Calu3 (cell line): ENCODE measurements at regions not wholly inside any gene's neighbourhood (a gene's known extent, or its start where the extent isn't known, plus 50 kb on each side); places are given as distances from the start of the nearest gene placed in this dataset.
"Not testable (repeated sequence)": the region's sequence is repeated elsewhere in the genome, so short reads cannot be mapped to it uniquely, and the experiment has no call there.

Experiments
- BruUV-seq: library from RNA; stranded (reverse); fragments of 400-500 nt; replicated peaks from 2 replicates; lab custom pipeline; 2021; lab: Mats Ljungman, UMichigan
- CTCF ChIA-PET: fragments of 300-600 bp; sonication (Branson Sonifier 250); formaldehyde crosslinking; loops from one replicate; lab custom pipeline; 2022; ENCODE audit warnings: antibody characterized with exemption; lab: Charles Lee
- DNase-seq: peaks from one replicate; pipeline ENCODE4 v3.0.0; 2022
- H3K27ac Mint-ChIP-seq: one replicate; pipeline ENCODE4 v1.8.0; 2022; ENCODE audit warnings: mixed read lengths; ENCODE audit not compliant: unreplicated experiment
- H3K27me3 Mint-ChIP-seq: one replicate; pipeline ENCODE4 v1.8.0; 2022; ENCODE audit warnings: mixed read lengths; ENCODE audit not compliant: unreplicated experiment
- H3K36me3 Mint-ChIP-seq: one replicate; pipeline ENCODE4 v1.8.0; 2022; ENCODE audit warnings: mild to moderate bottlenecking, moderate library complexity, mixed read lengths; ENCODE audit not compliant: insufficient read depth, unreplicated experiment
- H3K4me1 Mint-ChIP-seq: one replicate; pipeline ENCODE4 v1.8.0; 2022; ENCODE audit warnings: mild to moderate bottlenecking, low read depth, mixed read lengths; ENCODE audit not compliant: unreplicated experiment
- H3K4me3 Mint-ChIP-seq: one replicate; pipeline ENCODE4 v1.8.0; 2022; ENCODE audit warnings: mild to moderate bottlenecking, low read depth, moderate library complexity, mixed read lengths; ENCODE audit not compliant: unreplicated experiment
- H3K9me3 Mint-ChIP-seq: one replicate; pipeline ENCODE4 v1.8.0; 2022; ENCODE audit warnings: low read depth, mixed read lengths; ENCODE audit not compliant: unreplicated experiment
- CTCF ChIP-seq: fragments of 200-600 bp; IDR thresholded peaks from one replicate; pipeline ENCODE4 v1.8.0; 2022; ENCODE audit warnings: antibody characterized with exemption; ENCODE audit not compliant: unreplicated experiment
- intact Hi-C: fragments of 100-400 bp; cut with micrococcal nuclease; formaldehyde crosslinking; loops from one replicate; pipeline ENCODE4 v1.10.0; 2022; ENCODE audit not compliant: unreplicated experiment

GRCh38 chrX:152037183-152037582 lies 62.7 kb upstream of the GABRE start:
- Mint-ChIP-seq H3K4me1 (peaks cover 13% of the 10 kb centered on the region), H3K4me3 (no peak overlapping the region), H3K9me3 (no peaks in the 10 kb centered on the region), H3K27ac (no peak overlapping the region), H3K27me3 (no peaks in the 10 kb centered on the region), H3K36me3 (no peaks in the 10 kb centered on the region)
- no TSS peak for BruUV-seq
- intact Hi-C loops = no loop called here
- no peak for DNase-seq
- TF ChIP-seq CTCF = no peak
- CTCF ChIA-PET = no interaction called here

GRCh38 chrX:152031346-152031745 lies 56.9 kb upstream of the GABRE start:
- BruUV-seq, H3K9me3 Mint-ChIP-seq, intact Hi-C loops, H3K27me3 Mint-ChIP-seq, H3K4me1 Mint-ChIP-seq, H3K27ac Mint-ChIP-seq, DNase-seq, H3K36me3 Mint-ChIP-seq, H3K4me3 Mint-ChIP-seq: not testable (repeated sequence)
- CTCF ChIA-PET = interaction anchor here (0.7 kb wide), 1 partner anchor 565 kb away, joined by 4 read pairs; no protein-coding TSS in a partner anchor

- CTCF ChIA-PET = no interaction called here
These were observed 54.1 kb upstream of the GABRE start for GRCh38 chrX:152028579-152028978.

GRCh38 chrX:152025656-152026440 lies 51.4 kb upstream of the GABRE start:
- peaks cover 12% of the 10 kb centered on the region for H3K9me3 Mint-ChIP-seq
- H3K4me3 Mint-ChIP-seq = no peak overlapping the region
- no peak for DNase-seq
- H3K27ac Mint-ChIP-seq = no peak overlapping the region
- intact Hi-C loops = no loop called here
- no peaks in the 10 kb centered on the region for H3K36me3 Mint-ChIP-seq
- no TSS peak for BruUV-seq
- TF ChIP-seq CTCF = no peak
- H3K4me1 Mint-ChIP-seq = no peaks in the 10 kb centered on the region
- H3K27me3 Mint-ChIP-seq = no peaks in the 10 kb centered on the region
- CTCF ChIA-PET = no interaction called here

More at GRCh38 chrX:152028579-152028978, 54.1 kb upstream of the GABRE start:
- DNase-seq = no peak
- no peaks in the 10 kb centered on the region for H3K36me3 Mint-ChIP-seq
- no peak overlapping the region for H3K4me3 Mint-ChIP-seq
- H3K27ac Mint-ChIP-seq = no peak overlapping the region
- intact Hi-C loops = no loop called here
- no peaks in the 10 kb centered on the region for H3K27me3 Mint-ChIP-seq
- H3K9me3 Mint-ChIP-seq = peaks cover 8% of the 10 kb centered on the region
- no TSS peak for BruUV-seq
- TF ChIP-seq CTCF = no peak
- H3K4me1 Mint-ChIP-seq = no peaks in the 10 kb centered on the region

- no peak for TF ChIP-seq CTCF
- Mint-ChIP-seq H3K27ac (no peak overlapping the region), H3K27me3 (no peaks in the 10 kb centered on the region), H3K4me3 (no peak overlapping the region), H3K9me3 (peaks cover 11% of the 10 kb centered on the region), H3K36me3 (no peaks in the 10 kb centered on the region), H3K4me1 (no peaks in the 10 kb centered on the region)
- no peak for DNase-seq
- no TSS peak for BruUV-seq
- intact Hi-C loops = no loop called here
- CTCF ChIA-PET = no interaction called here
These were observed 50.2 kb upstream of the GABRE start for GRCh38 chrX:152024710-152025109.
